Activated naive CD8-positive, alpha-beta T cell treated with anti-CD3 and anti-CD28 coated beads, Interleukin-2, amount 50 U/mL, for 24 hours (primary cell): ENCODE measurements at regions not wholly inside any gene's neighbourhood (a gene's known extent, or its start where the extent isn't known, plus 50 kb on each side); places are given as distances from the start of the nearest gene placed in this dataset.
"Not testable (repeated sequence)": the region's sequence is repeated elsewhere in the genome, so short reads cannot be mapped to it uniquely, and the experiment has no call there.

Experiments used
- ATAC-seq: fragments of 150-1000 bp; cut with Tn5 transposase; one replicate; pipeline ENCODE4 v1.10.0; 2021
- DNase-seq: peaks from one replicate; pipeline ENCODE4 v3.0.0; 2021
- H3K27ac Mint-ChIP-seq: one replicate; pipeline ENCODE4 v1.8.0; 2021; ENCODE audit warnings: mild to moderate bottlenecking, mixed read lengths
- H3K27me3 Mint-ChIP-seq: one replicate; pipeline ENCODE4 v1.8.0; 2021; ENCODE audit warnings: mixed read lengths
- H3K36me3 Mint-ChIP-seq: one replicate; pipeline ENCODE4 v1.8.0; 2021; ENCODE audit warnings: low read depth, mixed read lengths
- H3K4me1 Mint-ChIP-seq: one replicate; pipeline ENCODE4 v1.8.0; 2021; ENCODE audit warnings: mixed read lengths
- H3K4me3 Mint-ChIP-seq: one replicate; pipeline ENCODE4 v1.8.0; 2021; ENCODE audit warnings: mild to moderate bottlenecking, moderate library complexity, mixed read lengths
- H3K9me3 Mint-ChIP-seq: one replicate; pipeline ENCODE4 v1.8.0; 2021; ENCODE audit warnings: mixed read lengths

DNA sequence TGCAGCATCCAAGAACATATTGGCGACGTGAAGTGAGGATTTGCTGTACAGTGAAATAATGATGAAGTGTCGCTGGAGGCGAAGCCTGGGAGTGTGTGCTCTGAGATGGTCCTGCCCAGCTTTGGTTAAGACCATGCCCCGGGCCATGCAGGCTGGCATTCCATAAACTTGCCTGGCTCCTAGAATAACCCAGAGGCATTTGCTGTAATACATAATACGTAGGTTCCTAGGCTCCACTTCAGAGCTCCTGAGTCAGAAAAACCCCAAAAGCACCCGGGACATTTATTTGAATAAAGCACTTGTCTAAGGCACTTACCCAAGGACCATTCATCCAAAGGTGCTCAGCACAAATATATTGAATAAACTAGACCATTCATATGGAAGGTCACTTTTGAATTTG is 279.3 kb downstream of the ABCC12 start:
- Mint-ChIP-seq H3K36me3 (no peaks in the 10 kb centered on the region), H3K4me1 (no peaks in the 10 kb centered on the region), H3K27me3 (peaks cover 5% of the 10 kb centered on the region), H3K27ac (no peak overlapping the region), H3K4me3 (no peak overlapping the region), H3K9me3 (no peaks in the 10 kb centered on the region)
- DNase-seq: no peak
- no peak for ATAC-seq

DNA sequence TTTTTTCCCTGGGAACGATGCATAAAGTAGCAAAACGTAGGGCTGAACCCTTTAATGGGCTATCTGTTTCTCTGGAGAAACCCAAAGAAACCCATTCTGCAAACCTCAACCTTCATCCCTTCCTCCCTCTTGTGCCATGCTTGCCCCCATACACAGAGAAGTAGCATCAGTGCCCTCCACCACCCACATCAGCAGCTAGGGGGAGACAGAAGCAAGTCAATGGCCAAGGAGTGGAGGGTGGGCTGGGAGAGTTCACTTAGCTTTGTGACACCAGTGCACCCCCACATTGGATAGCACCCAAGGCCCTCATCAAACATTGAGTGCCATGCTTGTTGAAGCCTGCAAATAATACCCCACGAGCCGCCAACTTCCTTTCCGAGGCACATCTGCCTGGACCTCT is 282.4 kb downstream of the ABCC12 start:
- Mint-ChIP-seq H3K4me1 (no peaks in the 10 kb centered on the region), H3K36me3 (no peaks in the 10 kb centered on the region), H3K4me3 (no peak overlapping the region), H3K9me3 (no peaks in the 10 kb centered on the region), H3K27me3 (peaks cover 3% of the 10 kb centered on the region), H3K27ac (no peak overlapping the region)
- DNase-seq (no peak), ATAC-seq (no peak)

DNA sequence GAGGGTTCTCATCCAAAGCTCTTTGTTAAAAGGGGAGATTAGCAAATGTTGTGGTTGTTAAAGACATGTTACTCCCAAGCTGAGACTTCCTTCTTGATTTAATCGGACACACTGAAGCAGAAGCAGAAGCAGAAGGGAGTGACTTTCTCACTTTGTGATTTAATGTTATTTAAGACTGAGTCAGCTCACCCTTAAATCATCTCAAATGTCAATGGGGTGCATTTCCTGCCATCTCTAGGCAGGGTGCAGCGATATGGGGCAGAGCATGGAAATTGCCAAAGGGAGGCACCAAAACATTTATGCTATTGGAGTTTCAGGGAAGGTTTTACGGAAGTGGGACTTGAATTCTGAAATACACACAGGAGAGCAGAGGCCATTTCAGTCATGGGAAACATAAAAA is 283.6 kb downstream of the ABCC12 start:
- ATAC-seq (no peak), DNase-seq (no peak)
- Mint-ChIP-seq H3K4me3 (no peak overlapping the region), H3K4me1 (no peaks in the 10 kb centered on the region), H3K27me3 (peaks cover 3% of the 10 kb centered on the region), H3K9me3 (no peaks in the 10 kb centered on the region), H3K27ac (no peak overlapping the region), H3K36me3 (no peaks in the 10 kb centered on the region)

DNA sequence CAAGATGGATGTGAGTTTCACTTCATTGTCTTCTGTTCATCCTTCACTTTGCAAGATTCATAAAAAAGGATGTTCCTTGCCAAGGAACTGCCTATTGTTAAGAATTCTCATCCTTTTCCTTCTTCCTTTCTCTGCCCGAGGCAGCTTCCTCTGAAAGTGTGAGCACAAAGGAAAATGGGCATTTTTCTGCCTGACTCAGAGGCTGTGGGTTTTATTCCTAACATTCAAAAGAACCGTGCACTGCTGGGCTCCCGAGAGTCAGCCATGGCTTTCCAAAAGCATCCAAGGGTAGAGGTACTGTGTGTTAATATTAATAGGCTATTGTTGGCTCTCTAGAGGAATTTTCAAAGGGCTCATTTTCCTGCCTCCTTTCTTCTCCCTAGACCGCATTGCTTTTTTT is 289.4 kb downstream of the ABCC12 start:
- Mint-ChIP-seq H3K4me3 (no peak overlapping the region), H3K27me3 (peaks cover 12% of the 10 kb centered on the region)

DNA sequence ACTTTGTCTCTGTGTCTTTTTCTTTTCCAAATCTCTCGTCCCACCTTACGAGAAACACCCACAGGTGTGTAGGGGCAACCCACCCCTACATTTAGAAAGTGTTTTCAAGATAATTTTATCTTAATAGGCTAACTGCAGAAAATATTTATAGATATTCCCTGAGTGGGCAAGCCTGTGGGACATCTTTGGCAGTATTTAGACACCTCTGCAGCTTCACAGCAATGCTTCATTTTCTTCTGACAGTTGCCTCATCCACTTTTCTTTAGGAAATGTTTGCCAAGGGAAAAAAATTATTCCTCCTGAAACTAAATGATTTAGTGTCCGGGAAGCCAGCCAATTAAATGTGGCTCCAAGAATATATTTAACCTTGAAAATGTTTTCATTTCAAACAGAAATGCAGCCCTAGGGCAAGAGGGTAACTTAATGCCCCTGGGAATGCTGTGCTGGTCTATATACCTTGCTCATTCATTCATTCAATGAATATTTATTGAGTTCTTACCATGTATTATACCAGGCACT is 290.4 kb downstream of the ABCC12 start:
- H3K4me1 Mint-ChIP-seq: no peaks in the 10 kb centered on the region
- no peak overlapping the region for H3K27ac Mint-ChIP-seq
- H3K36me3 Mint-ChIP-seq: no peaks in the 10 kb centered on the region
- H3K9me3 Mint-ChIP-seq: no peaks in the 10 kb centered on the region
- ATAC-seq (no peak), DNase-seq (no peak)
- no peak overlapping the region for H3K4me3 Mint-ChIP-seq
- peaks cover 12% of the 10 kb centered on the region for H3K27me3 Mint-ChIP-seq

More for the DNA sequence above, 289.4 kb downstream of the ABCC12 start:
- H3K4me1 Mint-ChIP-seq: no peaks in the 10 kb centered on the region
- no peak for DNase-seq
- H3K9me3 Mint-ChIP-seq: no peaks in the 10 kb centered on the region
- no peak for ATAC-seq
- no peak overlapping the region for H3K27ac Mint-ChIP-seq
- no peaks in the 10 kb centered on the region for H3K36me3 Mint-ChIP-seq

DNA sequence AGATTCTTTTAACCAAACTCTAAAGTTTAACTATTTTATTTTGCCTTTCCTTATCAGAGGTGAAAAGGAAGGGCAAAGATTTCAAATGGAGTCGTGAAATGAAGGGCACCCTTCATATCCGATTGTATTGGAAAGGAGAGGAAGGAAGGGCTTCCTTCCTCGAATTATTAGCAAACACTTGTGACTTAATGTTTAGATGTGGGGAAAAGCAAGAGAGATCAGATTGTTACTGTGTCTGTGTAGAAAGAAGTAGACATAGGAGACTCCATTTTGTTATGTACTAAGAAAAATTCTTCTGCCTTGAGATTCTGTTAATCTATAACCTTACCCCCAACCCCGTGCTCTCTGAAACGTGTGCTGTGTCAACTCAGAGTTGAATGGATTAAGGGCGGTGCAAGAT is 291.5 kb downstream of the ABCC12 start:
- H3K4me1 Mint-ChIP-seq, H3K27ac Mint-ChIP-seq, H3K36me3 Mint-ChIP-seq, DNase-seq, H3K4me3 Mint-ChIP-seq, H3K9me3 Mint-ChIP-seq, ATAC-seq: not testable (repeated sequence)
- H3K27me3 Mint-ChIP-seq: peaks cover 12% of the 10 kb centered on the region

DNA sequence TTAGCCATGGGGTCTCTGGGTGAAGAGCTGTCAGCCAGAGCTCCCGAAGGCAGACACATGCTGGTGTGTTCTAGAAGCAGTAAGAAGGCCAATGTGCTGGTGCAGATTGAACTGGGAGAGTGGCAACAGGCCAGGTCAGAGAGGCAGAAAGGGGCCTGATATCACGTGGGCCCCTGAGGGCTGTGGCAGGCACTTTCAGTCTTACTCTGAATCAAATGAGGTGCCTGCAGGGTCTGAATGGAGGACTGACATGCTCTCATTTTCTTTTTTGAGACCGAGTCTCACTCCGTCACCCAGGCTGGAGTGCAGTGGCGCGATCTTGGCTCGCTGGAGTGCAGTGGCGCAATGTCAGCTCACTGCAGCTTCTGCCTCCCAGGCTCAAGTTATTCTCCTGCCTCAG is 293.8 kb downstream of the ABCC12 start:
- no peaks in the 10 kb centered on the region for H3K4me1 Mint-ChIP-seq
- peaks cover 15% of the 10 kb centered on the region for H3K27me3 Mint-ChIP-seq
- H3K27ac Mint-ChIP-seq: no peak overlapping the region
- DNase-seq (no peak), ATAC-seq (no peak)
- H3K9me3 Mint-ChIP-seq: no peaks in the 10 kb centered on the region
- H3K36me3 Mint-ChIP-seq: no peaks in the 10 kb centered on the region
- H3K4me3 Mint-ChIP-seq: no peak overlapping the region

DNA sequence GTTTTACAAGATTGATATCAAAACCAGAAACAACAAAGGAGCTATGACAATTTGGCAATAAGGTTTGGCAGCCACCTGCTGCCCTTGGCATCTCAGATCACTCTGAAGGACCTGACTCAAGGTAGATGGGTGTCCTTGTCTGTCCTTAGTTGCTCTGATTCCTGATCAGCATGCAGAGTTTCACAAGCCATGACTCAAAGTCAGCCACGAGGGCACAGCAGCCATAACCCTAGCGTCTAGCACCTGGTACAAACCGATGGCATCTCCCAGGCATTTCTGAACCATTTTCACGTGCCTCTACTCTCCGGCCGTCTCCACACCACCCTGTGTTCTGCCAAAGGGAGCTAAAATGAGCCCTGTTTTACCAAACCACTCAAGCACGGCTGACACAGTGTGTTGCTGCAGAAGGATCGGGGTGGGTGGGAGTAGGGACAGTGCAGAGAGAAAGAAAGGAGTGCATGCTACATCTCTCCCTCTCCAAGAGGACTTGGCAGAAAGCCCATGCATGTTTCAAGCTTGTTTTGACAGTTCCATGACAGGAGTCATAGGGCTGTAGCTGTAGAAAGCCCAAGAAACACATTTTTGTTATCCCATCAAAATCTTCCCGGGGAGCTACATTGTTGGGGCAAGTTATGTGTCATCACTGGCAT is 297.3 kb downstream of the ABCC12 start:
- ATAC-seq (no peak), DNase-seq (no peak)
- Mint-ChIP-seq H3K27me3 (peaks cover 8% of the 10 kb centered on the region), H3K4me3 (no peak overlapping the region), H3K9me3 (peaks cover 8% of the 10 kb centered on the region), H3K36me3 (no peaks in the 10 kb centered on the region), H3K27ac (no peak overlapping the region), H3K4me1 (no peaks in the 10 kb centered on the region)

DNA sequence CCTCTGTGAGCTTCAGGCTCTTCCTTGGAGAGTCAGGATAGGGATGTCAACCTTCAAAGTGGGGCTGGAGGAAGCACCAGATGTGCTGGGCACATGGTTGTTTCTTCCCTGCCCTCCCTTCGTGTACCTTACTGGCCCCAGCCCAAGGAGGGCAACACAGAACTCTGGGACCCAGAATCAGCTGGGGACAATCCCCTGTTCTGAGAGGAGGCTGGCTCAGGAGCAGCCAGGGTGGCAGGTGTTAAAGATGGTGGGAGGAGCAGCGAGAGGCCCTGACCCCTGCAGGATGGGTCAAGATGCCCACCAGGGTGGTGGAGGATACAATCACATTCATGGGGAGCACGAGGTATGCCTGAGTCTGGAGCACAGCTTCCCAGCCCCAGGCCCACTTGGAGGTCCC is 300.4 kb downstream of the ABCC12 start:
- no peak for DNase-seq
- peaks cover 8% of the 10 kb centered on the region for H3K9me3 Mint-ChIP-seq
- H3K27ac Mint-ChIP-seq: no peak overlapping the region
- no peak overlapping the region for H3K4me3 Mint-ChIP-seq
- peaks cover 5% of the 10 kb centered on the region for H3K27me3 Mint-ChIP-seq
- H3K36me3 Mint-ChIP-seq: no peaks in the 10 kb centered on the region
- no peaks in the 10 kb centered on the region for H3K4me1 Mint-ChIP-seq
- no peak for ATAC-seq

DNA sequence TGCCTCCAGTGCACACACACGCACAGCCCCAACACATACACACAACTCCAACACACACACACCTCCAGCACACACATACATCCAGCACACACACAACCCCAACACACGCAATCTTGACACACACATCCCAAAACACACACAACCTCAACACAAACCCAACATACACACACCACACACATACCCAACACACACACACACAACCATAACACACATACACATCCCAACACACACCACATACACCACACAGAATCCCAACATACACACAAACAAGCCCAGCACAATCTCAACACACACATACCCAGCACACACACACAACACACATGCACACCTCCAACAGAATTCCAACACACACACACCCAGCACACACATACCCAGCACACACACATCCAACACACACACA is 301.1 kb downstream of the ABCC12 start:
- H3K27me3 Mint-ChIP-seq: peaks cover 5% of the 10 kb centered on the region
- H3K4me3 Mint-ChIP-seq: no peak overlapping the region
- DNase-seq (no peak), ATAC-seq (no peak)
- H3K4me1 Mint-ChIP-seq: no peaks in the 10 kb centered on the region
- H3K9me3 Mint-ChIP-seq: peaks cover 8% of the 10 kb centered on the region
- H3K36me3 Mint-ChIP-seq: no peaks in the 10 kb centered on the region
- H3K27ac Mint-ChIP-seq: no peak overlapping the region

DNA sequence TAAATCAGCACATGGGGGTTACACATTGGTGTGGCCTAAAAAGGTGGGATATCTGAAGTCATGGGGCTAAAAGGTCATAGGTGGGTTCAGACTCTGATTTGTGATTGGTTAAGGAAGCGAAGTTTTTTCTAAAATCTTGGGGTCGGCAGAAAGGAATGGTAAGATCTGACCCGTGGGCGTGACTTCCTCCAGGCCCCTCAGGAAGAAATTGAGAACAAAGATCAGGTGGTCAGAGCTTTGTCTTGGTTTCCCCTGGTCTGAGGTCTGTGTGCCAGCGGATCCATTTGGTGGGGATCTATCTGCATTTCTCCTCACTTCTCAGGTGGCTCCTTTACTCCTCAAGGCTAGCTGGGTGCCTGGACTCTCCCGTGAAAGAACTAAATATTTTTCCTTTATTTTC is 302.8 kb downstream of the ABCC12 start:
- ATAC-seq (no peak), DNase-seq (no peak)
- Mint-ChIP-seq H3K4me1 (no peaks in the 10 kb centered on the region), H3K9me3 (peaks cover 8% of the 10 kb centered on the region), H3K27me3 (peaks cover 3% of the 10 kb centered on the region), H3K4me3 (no peak overlapping the region), H3K36me3 (no peaks in the 10 kb centered on the region), H3K27ac (no peak overlapping the region)

DNA sequence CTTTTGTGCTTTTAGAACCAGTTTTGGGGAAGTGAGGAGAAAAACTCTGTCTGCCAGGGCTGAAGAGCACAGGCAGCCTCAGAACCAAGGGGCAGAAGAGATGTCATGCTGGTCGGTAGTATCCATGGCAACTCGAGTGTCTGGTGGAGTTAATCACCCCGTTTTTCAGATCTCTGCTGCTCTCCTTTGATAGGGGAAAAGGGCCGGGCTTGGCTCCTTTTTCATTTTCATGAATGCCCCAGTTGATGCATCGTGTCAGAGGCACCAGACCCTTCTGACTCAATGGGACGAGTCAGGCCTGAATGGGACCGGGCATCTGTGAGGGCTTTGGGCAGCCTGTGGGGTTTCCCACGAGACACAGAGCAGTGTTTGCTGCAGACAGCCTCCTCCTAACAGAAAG is 304.6 kb downstream of the ABCC12 start:
- peaks cover 8% of the 10 kb centered on the region for H3K9me3 Mint-ChIP-seq
- no peaks in the 10 kb centered on the region for H3K36me3 Mint-ChIP-seq
- H3K4me3 Mint-ChIP-seq: no peak overlapping the region
- H3K4me1 Mint-ChIP-seq: no peaks in the 10 kb centered on the region
- DNase-seq: no peak
- H3K27ac Mint-ChIP-seq: no peak overlapping the region
- H3K27me3 Mint-ChIP-seq: no peaks in the 10 kb centered on the region
- ATAC-seq: no peak

DNA sequence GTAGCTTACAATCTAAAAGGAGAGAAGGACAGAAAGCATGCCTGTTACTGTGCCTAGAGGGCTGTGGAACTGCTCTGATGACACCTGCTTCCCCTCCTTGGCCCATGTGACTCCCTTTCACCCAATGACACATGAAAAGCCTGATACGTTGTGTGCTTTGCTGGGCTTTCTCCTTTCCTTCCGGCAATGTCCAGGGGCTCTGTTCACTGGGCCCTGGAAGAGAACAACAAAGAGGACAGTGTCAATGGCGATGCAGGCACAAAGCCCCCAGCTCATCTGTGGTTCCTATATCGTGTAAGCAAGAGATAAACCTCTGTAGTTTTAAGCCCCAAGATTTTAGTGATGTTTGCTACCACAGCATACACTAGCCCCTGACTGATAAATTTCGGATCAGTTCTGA is 306.1 kb downstream of the ABCC12 start:
- no peak for ATAC-seq
- no peaks in the 10 kb centered on the region for H3K27me3 Mint-ChIP-seq
- H3K36me3 Mint-ChIP-seq: no peaks in the 10 kb centered on the region
- DNase-seq: no peak
- no peaks in the 10 kb centered on the region for H3K4me1 Mint-ChIP-seq
- H3K4me3 Mint-ChIP-seq: no peak overlapping the region
- H3K27ac Mint-ChIP-seq: no peak overlapping the region
- H3K9me3 Mint-ChIP-seq: peaks cover 2% of the 10 kb centered on the region

DNA sequence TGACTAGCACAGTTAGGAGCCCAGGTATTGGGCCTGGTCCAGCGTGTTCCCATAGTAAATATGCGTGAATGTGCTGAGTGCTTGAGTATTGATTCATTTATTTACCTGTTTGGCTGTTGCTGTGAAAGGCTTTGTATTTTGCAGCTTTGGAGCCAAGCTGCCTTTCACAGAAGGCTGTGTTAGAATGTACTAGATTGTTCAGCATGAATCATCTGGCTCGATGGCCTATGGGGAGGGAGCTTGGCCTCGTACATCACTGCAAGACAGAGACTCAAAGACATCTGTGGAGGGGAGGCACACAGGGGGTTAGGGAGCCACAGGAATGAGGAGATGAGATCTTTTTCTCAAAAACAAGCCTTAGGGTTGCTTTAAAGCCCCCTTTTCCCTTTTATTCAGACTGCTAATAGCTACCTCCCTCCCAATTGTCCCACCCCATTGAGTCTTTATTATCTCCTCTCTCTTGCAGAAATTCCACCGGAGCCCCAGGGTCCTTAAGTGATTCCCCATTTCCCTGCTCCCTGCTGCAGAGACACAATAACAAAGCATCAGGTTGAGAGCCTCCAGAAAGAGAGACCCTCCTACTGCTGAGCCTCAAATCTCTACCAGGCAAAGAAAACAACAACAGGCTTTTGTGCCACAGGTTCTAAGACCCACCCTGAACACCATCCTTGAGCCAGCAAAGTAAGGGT is 307.2 kb downstream of the ABCC12 start:
- ATAC-seq: no peak
- Mint-ChIP-seq H3K4me3 (no peak overlapping the region), H3K4me1 (no peaks in the 10 kb centered on the region), H3K36me3 (no peaks in the 10 kb centered on the region), H3K27ac (no peak overlapping the region), H3K27me3 (no peaks in the 10 kb centered on the region), H3K9me3 (no peaks in the 10 kb centered on the region)
- DNase-seq: no peak

DNA sequence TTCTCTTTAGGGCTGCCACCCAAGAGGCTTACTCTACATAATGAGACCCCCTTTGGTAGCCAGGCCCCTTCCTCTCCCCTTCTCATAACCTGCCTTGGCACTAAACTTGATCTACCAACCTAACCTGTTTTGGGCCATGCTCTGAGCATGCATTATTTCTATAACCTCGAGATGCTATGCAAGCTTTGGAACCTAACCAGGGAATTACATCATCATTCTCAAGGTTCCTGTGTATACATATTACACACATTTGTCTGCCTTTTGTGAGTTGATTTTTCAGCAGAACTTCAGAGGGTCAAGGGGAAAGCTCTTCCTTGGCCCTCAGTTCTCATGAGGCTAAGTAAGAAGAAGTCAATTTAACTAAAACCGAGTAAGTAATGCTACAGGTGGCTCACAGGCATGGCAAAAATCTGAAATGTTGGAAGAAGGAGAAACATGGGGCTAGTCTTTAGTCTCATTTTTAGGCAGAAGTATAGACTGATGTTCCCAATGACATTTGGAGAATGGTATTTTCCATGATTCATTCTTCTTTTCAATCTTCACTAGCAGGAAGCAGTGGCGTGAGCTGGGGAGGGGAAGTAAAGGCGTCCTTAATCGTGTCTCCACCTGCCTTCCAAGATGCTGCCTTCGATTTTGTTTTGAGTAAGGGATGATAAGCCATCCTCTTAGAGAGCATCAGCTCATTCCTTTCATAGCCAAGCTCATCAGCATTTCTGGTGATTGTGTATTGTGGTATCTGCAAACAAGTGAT is 308.4 kb downstream of the ABCC12 start:
- Mint-ChIP-seq H3K27ac (no peak overlapping the region), H3K36me3 (no peaks in the 10 kb centered on the region), H3K4me1 (no peaks in the 10 kb centered on the region), H3K27me3 (no peaks in the 10 kb centered on the region), H3K4me3 (no peak overlapping the region), H3K9me3 (no peaks in the 10 kb centered on the region)
- ATAC-seq (no peak), DNase-seq (no peak)
